ENCODE measurements at regions not wholly inside any gene's neighbourhood (a gene's known extent, or its start where the extent isn't known, plus 50 kb on each side); places are given as distances from the start of the nearest gene placed in this dataset.
"Not testable (repeated sequence)": the region's sequence is repeated elsewhere in the genome, so short reads cannot be mapped to it uniquely, and the experiment has no call there.

DNA sequence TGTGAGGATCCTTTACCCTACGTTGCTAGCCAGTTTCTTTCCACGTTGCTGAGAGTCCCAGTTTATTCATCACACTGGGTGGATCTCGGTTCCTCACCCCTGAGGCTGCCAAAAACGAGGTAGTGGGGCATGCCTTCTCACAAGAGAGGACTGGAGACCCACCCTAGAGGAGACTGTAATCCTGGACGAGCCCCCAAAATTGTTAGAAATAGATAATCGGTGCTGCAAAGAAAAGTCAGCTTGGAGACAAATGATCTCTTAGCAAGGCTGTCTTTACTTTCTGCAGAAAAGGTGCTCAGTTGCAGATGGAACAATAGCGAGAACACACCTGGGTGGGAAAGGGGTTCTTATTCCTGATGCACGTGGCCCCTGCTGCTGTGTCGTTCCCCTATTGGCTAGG, 101.8 kb downstream of the TMEM167A start:
- no peak overlapping the region for H3K4me3 ChIP-seq (replicated peaks; ENCODE audit: low read depth, low read length)
- no peak for TF ChIP-seq CTCF (IDR thresholded peaks at IDR 0.05; ENCODE audit: low read length, missing control alignments)
- no peak for DNase-seq (ENCODE audit: low read depth)

GRCh38 chr5:82974346-82974745, 102.8 kb downstream of the TMEM167A start:
- DNase-seq (ENCODE audit: low read depth); H3K4me3 ChIP-seq (replicated peaks; ENCODE audit: low read depth, low read length): not testable (repeated sequence)

GRCh38 chr5:82971901-82972300, 105.3 kb downstream of the TMEM167A start:
- TF ChIP-seq CTCF (IDR thresholded peaks at IDR 0.05; ENCODE audit: low read length, missing control alignments): no peak
- DNase-seq (ENCODE audit: low read depth): no peak
- H3K4me3 ChIP-seq (replicated peaks; ENCODE audit: low read depth, low read length): no peak overlapping the region

DNA sequence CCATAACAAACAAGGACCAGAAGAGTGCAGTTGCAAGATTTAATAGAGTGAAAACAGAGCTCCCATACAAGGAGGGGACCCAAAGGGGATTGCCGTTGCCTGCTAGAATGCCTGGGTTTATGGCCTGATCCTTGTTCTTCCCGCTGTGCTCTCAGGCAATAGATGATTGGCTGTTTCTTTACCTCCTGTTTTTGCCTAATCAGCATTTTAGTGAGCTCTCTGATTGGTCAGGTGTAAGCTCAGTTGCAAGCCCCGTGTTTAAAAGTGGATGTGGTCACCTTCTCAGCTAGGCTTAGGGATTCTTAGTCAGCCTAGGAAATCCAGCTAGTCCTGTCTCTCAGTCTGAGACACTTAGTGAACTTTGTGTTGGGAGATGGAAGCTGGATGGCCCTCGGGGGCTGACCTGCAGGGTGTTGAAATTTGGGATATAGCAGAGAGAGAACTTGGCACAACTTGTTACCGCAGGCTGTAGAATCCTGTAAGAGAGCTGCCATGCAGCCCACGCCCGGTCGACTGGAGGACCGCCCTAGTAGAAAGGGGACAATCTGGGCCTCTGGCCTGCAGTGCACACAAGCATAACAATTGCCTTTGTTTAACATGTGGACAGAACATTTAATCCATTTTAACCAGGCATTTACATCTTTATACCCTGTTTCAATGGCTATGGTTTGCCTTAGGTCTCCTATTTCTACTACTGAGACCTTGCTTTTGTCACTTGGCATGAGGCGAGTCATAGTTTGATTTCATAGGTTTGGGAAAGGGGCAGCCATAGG, 106.0 kb downstream of the TMEM167A start:
- H3K4me3 ChIP-seq (replicated peaks; ENCODE audit: low read depth, low read length); DNase-seq (ENCODE audit: low read depth): not testable (repeated sequence)

DNA sequence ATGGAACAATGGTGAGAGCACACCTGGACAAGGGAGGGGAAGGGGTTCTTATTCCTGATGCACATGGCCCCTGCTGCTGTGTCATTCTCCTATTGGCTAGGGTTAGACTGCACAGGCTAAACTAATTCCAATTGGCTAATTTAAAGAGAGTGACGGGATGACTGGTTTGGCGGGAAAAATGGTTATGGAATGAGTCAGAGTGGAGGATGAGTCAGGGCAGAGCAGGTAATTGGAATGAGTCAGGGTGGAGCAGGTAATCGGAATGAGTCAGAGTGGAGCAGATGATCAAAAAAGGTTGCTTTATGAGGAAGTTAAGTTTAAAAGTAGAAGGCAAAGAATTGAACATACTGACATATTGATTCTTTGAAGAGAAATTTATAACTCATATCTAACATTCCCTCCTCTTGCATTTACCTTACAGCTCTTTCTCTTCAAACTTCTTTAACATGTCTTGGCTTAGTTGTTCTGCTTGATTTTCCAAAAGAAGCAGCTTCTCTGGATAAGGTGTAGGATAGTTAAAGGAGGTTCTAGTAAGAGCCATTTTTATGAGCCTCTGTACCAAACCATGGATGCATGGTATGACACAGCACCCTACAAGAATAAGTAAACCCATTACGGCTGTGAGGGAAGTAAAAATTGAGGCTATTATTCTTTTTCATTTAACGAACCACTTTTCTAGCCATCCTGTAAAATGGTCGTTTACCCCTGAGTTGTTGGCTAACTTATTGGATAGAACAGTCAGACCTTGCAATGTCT, 107.8 kb downstream of the TMEM167A start:
- not testable (repeated sequence) for H3K4me3 ChIP-seq (replicated peaks; ENCODE audit: low read depth, low read length); DNase-seq (ENCODE audit: low read depth)

- TF ChIP-seq CTCF (IDR thresholded peaks at IDR 0.05; ENCODE audit: low read length, missing control alignments): no peak
- DNase-seq (ENCODE audit: low read depth): no peak
- no peak overlapping the region for H3K4me3 ChIP-seq (replicated peaks; ENCODE audit: low read depth, low read length)
Measured at GRCh38 chr5:82967072-82967471, 110.1 kb downstream of the TMEM167A start.

DNA sequence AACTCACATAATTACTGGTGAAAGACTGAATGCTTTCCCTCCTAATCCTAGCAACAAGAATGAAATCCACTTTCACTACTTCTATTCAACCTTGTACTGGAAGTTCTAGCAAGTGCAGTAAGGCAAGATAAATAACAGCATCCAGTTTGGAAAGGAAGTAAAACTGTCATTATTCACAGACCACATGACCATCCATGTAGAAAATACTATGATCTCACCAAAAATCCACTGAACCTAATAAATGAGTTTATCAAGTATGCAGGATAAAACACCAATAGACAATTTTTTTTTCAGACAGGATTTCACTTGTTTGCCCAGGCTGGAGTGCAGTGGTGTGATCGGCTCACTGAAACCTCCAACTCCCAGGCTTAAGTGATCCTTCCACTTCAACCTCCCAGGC, 117.7 kb downstream of the TMEM167A start:
- no peak overlapping the region for H3K4me3 ChIP-seq (replicated peaks; ENCODE audit: low read depth, low read length)
- no peak for DNase-seq (ENCODE audit: low read depth)
- no peak for TF ChIP-seq CTCF (IDR thresholded peaks at IDR 0.05; ENCODE audit: low read length, missing control alignments)

GRCh38 chr5:82956600-82956999, 120.6 kb downstream of the TMEM167A start:
- DNase-seq (ENCODE audit: low read depth): no peak
- no peak for TF ChIP-seq CTCF (IDR thresholded peaks at IDR 0.05; ENCODE audit: low read length, missing control alignments)
- no peak overlapping the region for H3K4me3 ChIP-seq (replicated peaks; ENCODE audit: low read depth, low read length)
